GM23338 (cell line): ENCODE measurements at regions not wholly inside any gene's neighbourhood (a gene's known extent, or its start where the extent isn't known, plus 50 kb on each side); places are given as distances from the start of the nearest gene placed in this dataset.

Source experiments
- ATAC-seq: fragments of 200-7000 bp; cut with Tn5 transposase; 3 replicates; pipeline ENCODE4 v1.9.1; 2020
- DNase-seq: peaks from one replicate; pipeline ENCODE4 v3.0.0-alpha.2; 2015; ENCODE audit warnings: low spot score
- H2AFZ ChIP-seq: fragments of 200-600 bp; sonication (generic); 2 replicates; pipeline ENCODE4 v1.8.0; 2016; ENCODE audit warnings: antibody characterized with exemption, mild to moderate bottlenecking, moderate library complexity
- H3F3A ChIP-seq: fragments of 200-600 bp; sonication (generic); replicated peaks from 2 replicates; pipeline ENCODE4 v1.8.0; 2017; ENCODE audit warnings: antibody characterized with exemption, mixed run types, low read depth
- H3K27ac ChIP-seq: fragments of 200-600 bp; sonication (generic); 2 replicates; pipeline ENCODE4 v1.6.1; 2016; ENCODE audit warnings: low read depth
- H3K27me3 ChIP-seq: fragments of 200-600 bp; sonication (generic); 2 replicates; pipeline ENCODE4 v1.8.0; 2016; ENCODE audit warnings: mild to moderate bottlenecking, mixed run types, moderate library complexity; ENCODE audit not compliant: insufficient read depth
- H3K36me3 ChIP-seq: fragments of 200-600 bp; sonication (generic); 2 replicates; pipeline ENCODE4 v1.8.0; 2016; ENCODE audit warnings: mild to moderate bottlenecking; ENCODE audit not compliant: insufficient read depth
- H3K4me1 ChIP-seq: fragments of 200-600 bp; sonication (generic); 2 replicates; pipeline ENCODE4 v1.8.0; 2016; ENCODE audit warnings: mild to moderate bottlenecking, moderate library complexity; ENCODE audit not compliant: insufficient read depth
- H3K4me2 ChIP-seq: fragments of 200-600 bp; sonication (generic); 2 replicates; pipeline ENCODE4 v1.7.1; 2017; ENCODE audit warnings: mixed run types
- H3K4me3 ChIP-seq: fragments of 200-600 bp; sonication (generic); 2 replicates; pipeline ENCODE4 v1.6.1; 2016; ENCODE audit warnings: mixed run types
- H3K79me2 ChIP-seq: fragments of 200-600 bp; sonication (generic); replicated peaks from 2 replicates; pipeline ENCODE4 v1.8.0; 2017; ENCODE audit warnings: mild to moderate bottlenecking; ENCODE audit not compliant: insufficient read depth
- H3K9me2 ChIP-seq: fragments of 200-600 bp; sonication (generic); 2 replicates; pipeline ENCODE4 v1.8.0; 2017; ENCODE audit not compliant: insufficient read depth
- H4K20me1 ChIP-seq: fragments of 200-600 bp; sonication (generic); replicated peaks from 2 replicates; pipeline ENCODE4 v1.8.0; 2017; ENCODE audit warnings: mild to moderate bottlenecking; ENCODE audit not compliant: insufficient read depth
- H3K27ac Mint-ChIP-seq: 2 replicates; pipeline ENCODE4 v1.8.0; 2020; ENCODE audit warnings: inconsistent platforms, mild to moderate bottlenecking, moderate library complexity, mixed read lengths
- H3K27me3 Mint-ChIP-seq: 3 replicates; pipeline ENCODE4 v1.8.0; 2022; ENCODE audit warnings: low read depth, mild to moderate bottlenecking, moderate library complexity, mixed read lengths, inconsistent platforms; ENCODE audit not compliant: insufficient read depth, poor library complexity
- H3K36me3 Mint-ChIP-seq: 3 replicates; pipeline ENCODE4 v1.8.0; 2021; ENCODE audit warnings: low read depth, mild to moderate bottlenecking, inconsistent platforms, moderate library complexity, mixed read lengths
- H3K4me1 Mint-ChIP-seq: 3 replicates; pipeline ENCODE4 v1.8.0; 2020; ENCODE audit warnings: mild to moderate bottlenecking, inconsistent platforms, mixed read lengths
- H3K4me3 Mint-ChIP-seq: 3 replicates; pipeline ENCODE4 v1.8.0; 2021; ENCODE audit warnings: moderate library complexity, mild to moderate bottlenecking, inconsistent platforms, mixed read lengths
- H3K9me3 Mint-ChIP-seq: 3 replicates; pipeline ENCODE4 v1.8.0; 2020; ENCODE audit warnings: moderate library complexity, mild to moderate bottlenecking, inconsistent platforms, mixed read lengths
- CREB1 ChIP-seq: fragments of 250-450 bp; sonication (Bioruptor Pico); IDR thresholded peaks from 2 replicates; pipeline ENCODE4 v1.5.0; 2020; ENCODE audit warnings: low read depth, mild to moderate bottlenecking, moderate library complexity
- ETS1 ChIP-seq: IDR thresholded peaks from 2 replicates; pipeline ENCODE4 v1.6.1; 2016; ENCODE audit warnings: antibody characterized with exemption
- EZH2 ChIP-seq: fragments of 200-600 bp; sonication (generic); IDR thresholded peaks from one replicate; pipeline ENCODE4 v1.8.0; 2017; ENCODE audit warnings: antibody characterized with exemption, mild to moderate bottlenecking, low read depth; ENCODE audit not compliant: unreplicated experiment
- EZH2phosphoT487 ChIP-seq: fragments of 200-600 bp; sonication (generic); IDR thresholded peaks from one replicate; pipeline ENCODE4 v1.8.1; 2018; ENCODE audit warnings: antibody characterized with exemption; ENCODE audit not compliant: unreplicated experiment
- JUNB ChIP-seq: IDR thresholded peaks from one replicate; pipeline ENCODE4 v1.6.1; 2016; ENCODE audit warnings: antibody characterized with exemption; ENCODE audit not compliant: unreplicated experiment
- NANOG ChIP-seq: IDR thresholded peaks from 2 replicates; pipeline ENCODE4 v1.6.1; 2016; ENCODE audit warnings: antibody characterized with exemption, borderline replicate concordance
- POLR2AphosphoS5 ChIP-seq: IDR thresholded peaks from 2 replicates; pipeline ENCODE4 v1.6.1; 2016; ENCODE audit warnings: antibody characterized with exemption, low read depth
- REST ChIP-seq: IDR thresholded peaks from one replicate; pipeline ENCODE4 v1.6.1; 2018; ENCODE audit warnings: antibody characterized with exemption; ENCODE audit not compliant: unreplicated experiment
- STAT1 ChIP-seq: IDR thresholded peaks from one replicate; pipeline ENCODE4 v1.6.1; 2016; ENCODE audit warnings: antibody characterized with exemption; ENCODE audit not compliant: unreplicated experiment
- ZNF114 ChIP-seq: fragments of 250-450 bp; sonication (Bioruptor Pico); IDR thresholded peaks from 2 replicates; pipeline ENCODE4 v1.5.0; 2020; ENCODE audit warnings: mild to moderate bottlenecking, moderate library complexity
- ZNF331 ChIP-seq: fragments of 250-450 bp; sonication (Bioruptor Pico); IDR thresholded peaks from 2 replicates; pipeline ENCODE4 v1.5.0; 2020; ENCODE audit warnings: low read depth, mild to moderate bottlenecking, moderate library complexity
- TF ChIP-seq, protein P1 (sequence below): fragments of 250-450 bp; sonication (Bioruptor Pico); IDR thresholded peaks from 2 replicates; pipeline ENCODE4 v1.5.0; 2020; ENCODE audit warnings: mild to moderate bottlenecking, moderate library complexity
- TF ChIP-seq, protein P2 (sequence below), 2 experiments: fragments of 200-600 bp in 1 of 2; sonication (generic) in 1 of 2; conservative IDR thresholded peaks; 2 replicates each; pipeline versions ENCODE4 v1.5.1 to v1.6.1; 2016 to 2017; ENCODE audit warnings: antibody characterized with exemption in 2 of 2, low read depth in 2 of 2, mild to moderate bottlenecking in 2 of 2, moderate library complexity in 1 of 2

DNA sequence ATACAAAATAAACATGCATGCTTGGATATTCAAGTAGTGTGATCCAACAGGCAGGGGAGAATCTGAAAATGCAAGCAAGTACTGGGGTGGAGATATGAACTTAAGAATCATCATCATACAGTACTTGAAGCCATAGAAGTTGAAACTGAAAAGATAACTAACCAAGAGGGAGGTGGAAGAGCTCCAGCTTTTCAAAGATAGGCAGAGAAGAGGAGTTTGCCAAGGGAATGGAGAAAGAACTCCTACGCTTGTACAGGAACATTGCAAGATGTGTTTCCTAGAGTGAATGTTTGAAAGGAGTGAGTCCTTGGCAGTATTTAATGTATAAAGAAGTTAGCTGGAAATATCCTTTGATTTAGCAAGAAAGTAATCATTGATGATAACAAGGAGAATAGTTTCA, 106.2 kb upstream of the FRMPD4 start:
- no peak for ATAC-seq
- Histone ChIP-seq H3K79me2 (no peaks in the 10 kb centered on the region), H2AFZ (no peak overlapping the region), H3K4me3 (no peak overlapping the region), H3K36me3 (no peaks in the 10 kb centered on the region), H3K27ac (no peak overlapping the region), H3K9me2 (no peaks in the 10 kb centered on the region), H4K20me1 (no peaks in the 10 kb centered on the region), H3K27me3 (no peaks in the 10 kb centered on the region), H3K4me2 (no peak overlapping the region), H3F3A (no peaks in the 10 kb centered on the region), H3K4me1 (no peaks in the 10 kb centered on the region)
- Mint-ChIP-seq H3K27ac (no peak overlapping the region), H3K36me3 (no peaks in the 10 kb centered on the region), H3K9me3 (no peaks in the 10 kb centered on the region; the same call in 2 of the 3 replicates), H3K4me1 (no peaks in the 10 kb centered on the region), H3K27me3 (no peaks in the 10 kb centered on the region), H3K4me3 (no peak overlapping the region)
- no peak for DNase-seq
- TF ChIP-seq, protein P1, sequence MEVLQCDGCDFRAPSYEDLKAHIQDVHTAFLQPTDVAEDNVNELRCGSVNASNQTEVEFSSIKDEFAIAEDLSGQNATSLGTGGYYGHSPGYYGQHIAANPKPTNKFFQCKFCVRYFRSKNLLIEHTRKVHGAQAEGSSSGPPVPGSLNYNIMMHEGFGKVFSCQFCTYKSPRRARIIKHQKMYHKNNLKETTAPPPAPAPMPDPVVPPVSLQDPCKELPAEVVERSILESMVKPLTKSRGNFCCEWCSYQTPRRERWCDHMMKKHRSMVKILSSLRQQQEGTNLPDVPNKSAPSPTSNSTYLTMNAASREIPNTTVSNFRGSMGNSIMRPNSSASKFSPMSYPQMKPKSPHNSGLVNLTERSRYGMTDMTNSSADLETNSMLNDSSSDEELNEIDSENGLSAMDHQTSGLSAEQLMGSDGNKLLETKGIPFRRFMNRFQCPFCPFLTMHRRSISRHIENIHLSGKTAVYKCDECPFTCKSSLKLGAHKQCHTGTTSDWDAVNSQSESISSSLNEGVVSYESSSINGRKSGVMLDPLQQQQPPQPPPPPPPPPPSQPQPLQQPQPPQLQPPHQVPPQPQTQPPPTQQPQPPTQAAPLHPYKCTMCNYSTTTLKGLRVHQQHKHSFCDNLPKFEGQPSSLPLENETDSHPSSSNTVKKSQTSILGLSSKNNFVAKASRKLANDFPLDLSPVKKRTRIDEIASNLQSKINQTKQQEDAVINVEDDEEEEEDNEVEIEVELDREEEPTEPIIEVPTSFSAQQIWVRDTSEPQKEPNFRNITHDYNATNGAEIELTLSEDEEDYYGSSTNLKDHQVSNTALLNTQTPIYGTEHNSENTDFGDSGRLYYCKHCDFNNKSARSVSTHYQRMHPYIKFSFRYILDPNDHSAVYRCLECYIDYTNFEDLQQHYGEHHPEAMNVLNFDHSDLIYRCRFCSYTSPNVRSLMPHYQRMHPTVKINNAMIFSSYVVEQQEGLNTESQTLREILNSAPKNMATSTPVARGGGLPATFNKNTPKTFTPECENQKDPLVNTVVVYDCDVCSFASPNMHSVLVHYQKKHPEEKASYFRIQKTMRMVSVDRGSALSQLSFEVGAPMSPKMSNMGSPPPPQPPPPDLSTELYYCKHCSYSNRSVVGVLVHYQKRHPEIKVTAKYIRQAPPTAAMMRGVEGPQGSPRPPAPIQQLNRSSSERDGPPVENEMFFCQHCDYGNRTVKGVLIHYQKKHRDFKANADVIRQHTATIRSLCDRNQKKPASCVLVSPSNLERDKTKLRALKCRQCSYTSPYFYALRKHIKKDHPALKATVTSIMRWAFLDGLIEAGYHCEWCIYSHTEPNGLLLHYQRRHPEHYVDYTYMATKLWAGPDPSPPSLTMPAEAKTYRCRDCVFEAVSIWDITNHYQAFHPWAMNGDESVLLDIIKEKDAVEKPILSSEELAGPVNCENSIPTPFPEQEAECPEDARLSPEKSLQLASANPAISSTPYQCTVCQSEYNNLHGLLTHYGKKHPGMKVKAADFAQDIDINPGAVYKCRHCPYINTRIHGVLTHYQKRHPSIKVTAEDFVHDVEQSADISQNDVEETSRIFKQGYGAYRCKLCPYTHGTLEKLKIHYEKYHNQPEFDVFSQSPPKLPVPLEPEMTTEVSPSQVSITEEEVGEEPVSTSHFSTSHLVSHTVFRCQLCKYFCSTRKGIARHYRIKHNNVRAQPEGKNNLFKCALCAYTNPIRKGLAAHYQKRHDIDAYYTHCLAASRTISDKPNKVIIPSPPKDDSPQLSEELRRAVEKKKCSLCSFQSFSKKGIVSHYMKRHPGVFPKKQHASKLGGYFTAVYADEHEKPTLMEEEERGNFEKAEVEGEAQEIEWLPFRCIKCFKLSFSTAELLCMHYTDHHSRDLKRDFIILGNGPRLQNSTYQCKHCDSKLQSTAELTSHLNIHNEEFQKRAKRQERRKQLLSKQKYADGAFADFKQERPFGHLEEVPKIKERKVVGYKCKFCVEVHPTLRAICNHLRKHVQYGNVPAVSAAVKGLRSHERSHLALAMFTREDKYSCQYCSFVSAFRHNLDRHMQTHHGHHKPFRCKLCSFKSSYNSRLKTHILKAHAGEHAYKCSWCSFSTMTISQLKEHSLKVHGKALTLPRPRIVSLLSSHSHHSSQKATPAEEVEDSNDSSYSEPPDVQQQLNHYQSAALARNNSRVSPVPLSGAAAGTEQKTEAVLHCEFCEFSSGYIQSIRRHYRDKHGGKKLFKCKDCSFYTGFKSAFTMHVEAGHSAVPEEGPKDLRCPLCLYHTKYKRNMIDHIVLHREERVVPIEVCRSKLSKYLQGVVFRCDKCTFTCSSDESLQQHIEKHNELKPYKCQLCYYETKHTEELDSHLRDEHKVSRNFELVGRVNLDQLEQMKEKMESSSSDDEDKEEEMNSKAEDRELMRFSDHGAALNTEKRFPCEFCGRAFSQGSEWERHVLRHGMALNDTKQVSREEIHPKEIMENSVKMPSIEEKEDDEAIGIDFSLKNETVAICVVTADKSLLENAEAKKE (CRISPR knock-in tag): no peak
- TF ChIP-seq, protein P2, sequence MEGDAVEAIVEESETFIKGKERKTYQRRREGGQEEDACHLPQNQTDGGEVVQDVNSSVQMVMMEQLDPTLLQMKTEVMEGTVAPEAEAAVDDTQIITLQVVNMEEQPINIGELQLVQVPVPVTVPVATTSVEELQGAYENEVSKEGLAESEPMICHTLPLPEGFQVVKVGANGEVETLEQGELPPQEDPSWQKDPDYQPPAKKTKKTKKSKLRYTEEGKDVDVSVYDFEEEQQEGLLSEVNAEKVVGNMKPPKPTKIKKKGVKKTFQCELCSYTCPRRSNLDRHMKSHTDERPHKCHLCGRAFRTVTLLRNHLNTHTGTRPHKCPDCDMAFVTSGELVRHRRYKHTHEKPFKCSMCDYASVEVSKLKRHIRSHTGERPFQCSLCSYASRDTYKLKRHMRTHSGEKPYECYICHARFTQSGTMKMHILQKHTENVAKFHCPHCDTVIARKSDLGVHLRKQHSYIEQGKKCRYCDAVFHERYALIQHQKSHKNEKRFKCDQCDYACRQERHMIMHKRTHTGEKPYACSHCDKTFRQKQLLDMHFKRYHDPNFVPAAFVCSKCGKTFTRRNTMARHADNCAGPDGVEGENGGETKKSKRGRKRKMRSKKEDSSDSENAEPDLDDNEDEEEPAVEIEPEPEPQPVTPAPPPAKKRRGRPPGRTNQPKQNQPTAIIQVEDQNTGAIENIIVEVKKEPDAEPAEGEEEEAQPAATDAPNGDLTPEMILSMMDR (conservative IDR thresholded peaks at IDR 0.05; ENCODE audit: low read depth in 2 of 2): no peak
- TF ChIP-seq REST (no peak), JUNB (no peak), CREB1 (CRISPR knock-in tag) (no peak), ZNF331 (CRISPR knock-in tag) (no peak), POLR2AphosphoS5 (no peak), STAT1 (no peak), EZH2phosphoT487 (no peak), ZNF114 (no peak), EZH2 (no peak), ETS1 (no peak), NANOG (no peak)
